ENCODE measurements at regions not wholly inside any gene's neighbourhood (a gene's known extent, or its start where the extent isn't known, plus 50 kb on each side); places are given as distances from the start of the nearest gene placed in this dataset.

GRCh38 chr6:168213121-168213524 is 106.5 kb downstream of the DACT2 start:
- DNase-seq (ENCODE audit: extremely low spot score): no peak
- 94% methylated on average over 16 of the region's 16 CpGs for WGBS

GRCh38 chr6:168212362-168212761 is 107.2 kb downstream of the DACT2 start:
- DNase-seq (ENCODE audit: extremely low spot score): no peak
- no peak overlapping the region for H3K4me3 ChIP-seq (ENCODE audit: low read depth, low read length)
- H3K27ac ChIP-seq (ENCODE audit: low read depth): no peak overlapping the region
- H3K4me1 ChIP-seq (ENCODE audit: insufficient read depth): no peaks in the 10 kb centered on the region
- H3K36me3 ChIP-seq (ENCODE audit: insufficient read depth): no peaks in the 10 kb centered on the region
- 96% methylated on average over 22 of the region's 22 CpGs for WGBS

More at GRCh38 chr6:168213121-168213524, 106.5 kb downstream of the DACT2 start:
- Histone ChIP-seq H3K4me3 (ENCODE audit: low read depth, low read length) (no peak overlapping the region), H3K36me3 (ENCODE audit: insufficient read depth) (no peaks in the 10 kb centered on the region), H3K27ac (ENCODE audit: low read depth) (no peak overlapping the region), H3K4me1 (ENCODE audit: insufficient read depth) (no peaks in the 10 kb centered on the region)

GRCh38 chr6:168211681-168212080 is 107.9 kb downstream of the DACT2 start:
- H3K4me3 ChIP-seq (ENCODE audit: low read depth, low read length): no peak overlapping the region
- no peaks in the 10 kb centered on the region for H3K4me1 ChIP-seq (ENCODE audit: insufficient read depth)
- DNase-seq (ENCODE audit: extremely low spot score): no peak
- H3K36me3 ChIP-seq (ENCODE audit: insufficient read depth): no peaks in the 10 kb centered on the region
- H3K27ac ChIP-seq (ENCODE audit: low read depth): no peak overlapping the region
- WGBS: 89% methylated on average over 7 of the region's 7 CpGs

GRCh38 chr6:168210239-168211105 is 109.1 kb downstream of the DACT2 start:
- DNase-seq (ENCODE audit: extremely low spot score): no peak
- H3K27ac ChIP-seq (ENCODE audit: low read depth): no peak overlapping the region
- 86% methylated on average over 16 of the region's 16 CpGs for WGBS

GRCh38 chr6:168209420-168209819 is 110.2 kb downstream of the DACT2 start:
- DNase-seq (ENCODE audit: extremely low spot score): no peak
- 84% methylated on average over 10 of the region's 10 CpGs for WGBS
- no peak overlapping the region for H3K27ac ChIP-seq (ENCODE audit: low read depth)
- no peaks in the 10 kb centered on the region for H3K4me1 ChIP-seq (ENCODE audit: insufficient read depth)
- no peaks in the 10 kb centered on the region for H3K36me3 ChIP-seq (ENCODE audit: insufficient read depth)
- H3K4me3 ChIP-seq (ENCODE audit: low read depth, low read length): no peak overlapping the region

More at GRCh38 chr6:168210239-168211105, 109.1 kb downstream of the DACT2 start:
- Histone ChIP-seq H3K36me3 (ENCODE audit: insufficient read depth) (no peaks in the 10 kb centered on the region), H3K4me3 (ENCODE audit: low read depth, low read length) (no peak overlapping the region), H3K4me1 (ENCODE audit: insufficient read depth) (no peaks in the 10 kb centered on the region)

GRCh38 chr6:168208854-168209253 is 110.7 kb downstream of the DACT2 start:
- no peaks in the 10 kb centered on the region for H3K36me3 ChIP-seq (ENCODE audit: insufficient read depth)
- no peak for DNase-seq (ENCODE audit: extremely low spot score)
- 85% methylated on average over 10 of the region's 10 CpGs for WGBS
- no peaks in the 10 kb centered on the region for H3K4me1 ChIP-seq (ENCODE audit: insufficient read depth)
- H3K4me3 ChIP-seq (ENCODE audit: low read depth, low read length): no peak overlapping the region
- no peak overlapping the region for H3K27ac ChIP-seq (ENCODE audit: low read depth)

- Histone ChIP-seq H3K4me1 (ENCODE audit: insufficient read depth) (no peaks in the 10 kb centered on the region), H3K36me3 (ENCODE audit: insufficient read depth) (no peaks in the 10 kb centered on the region), H3K27ac (ENCODE audit: low read depth) (no peak overlapping the region), H3K4me3 (ENCODE audit: low read depth, low read length) (no peak overlapping the region)
- 85% methylated on average over 8 of the region's 8 CpGs for WGBS
- no peak for DNase-seq (ENCODE audit: extremely low spot score)
Measured at GRCh38 chr6:168208402-168208801, 111.2 kb downstream of the DACT2 start.

- H3K4me3 ChIP-seq (ENCODE audit: low read depth, low read length): no peak overlapping the region
- H3K36me3 ChIP-seq (ENCODE audit: insufficient read depth): no peaks in the 10 kb centered on the region
- H3K4me1 ChIP-seq (ENCODE audit: insufficient read depth): no peaks in the 10 kb centered on the region
- 93% methylated on average over 22 of the region's 22 CpGs for WGBS
- DNase-seq (ENCODE audit: extremely low spot score): no peak
- no peak overlapping the region for H3K27ac ChIP-seq (ENCODE audit: low read depth)
Measured at GRCh38 chr6:168207421-168208175, 112.0 kb downstream of the DACT2 start.

GRCh38 chr6:168206661-168207274 is 112.8 kb downstream of the DACT2 start:
- WGBS: 91% methylated on average over 16 of the region's 16 CpGs
- H3K4me3 ChIP-seq (ENCODE audit: low read depth, low read length): no peak overlapping the region
- no peak for DNase-seq (ENCODE audit: extremely low spot score)
- no peaks in the 10 kb centered on the region for H3K4me1 ChIP-seq (ENCODE audit: insufficient read depth)
- no peak overlapping the region for H3K27ac ChIP-seq (ENCODE audit: low read depth)
- H3K36me3 ChIP-seq (ENCODE audit: insufficient read depth): no peaks in the 10 kb centered on the region

GRCh38 chr6:168206186-168206585 is 113.4 kb downstream of the DACT2 start:
- H3K36me3 ChIP-seq (ENCODE audit: insufficient read depth): no peaks in the 10 kb centered on the region
- H3K27ac ChIP-seq (ENCODE audit: low read depth): no peak overlapping the region
- 92% methylated on average over 8 of the region's 8 CpGs for WGBS
- DNase-seq (ENCODE audit: extremely low spot score): no peak
- H3K4me1 ChIP-seq (ENCODE audit: insufficient read depth): no peaks in the 10 kb centered on the region
- H3K4me3 ChIP-seq (ENCODE audit: low read depth, low read length): no peak overlapping the region

- H3K36me3 ChIP-seq (ENCODE audit: insufficient read depth): no peaks in the 10 kb centered on the region
- H3K4me1 ChIP-seq (ENCODE audit: insufficient read depth): no peaks in the 10 kb centered on the region
- H3K4me3 ChIP-seq (ENCODE audit: low read depth, low read length): no peak overlapping the region
- WGBS: 92% methylated on average over 5 of the region's 5 CpGs
- DNase-seq (ENCODE audit: extremely low spot score): no peak
- no peak overlapping the region for H3K27ac ChIP-seq (ENCODE audit: low read depth)
Measured at GRCh38 chr6:168201799-168202198, 117.8 kb downstream of the DACT2 start.

GRCh38 chr6:168201383-168201782 is 118.2 kb downstream of the DACT2 start:
- no peak overlapping the region for H3K4me3 ChIP-seq (ENCODE audit: low read depth, low read length)
- DNase-seq (ENCODE audit: extremely low spot score): no peak
- no peaks in the 10 kb centered on the region for H3K36me3 ChIP-seq (ENCODE audit: insufficient read depth)
- WGBS: 65% methylated on average over 7 of the region's 7 CpGs
- no peaks in the 10 kb centered on the region for H3K4me1 ChIP-seq (ENCODE audit: insufficient read depth)
- no peak overlapping the region for H3K27ac ChIP-seq (ENCODE audit: low read depth)

GRCh38 chr6:168200571-168201134 is 118.9 kb downstream of the DACT2 start:
- Histone ChIP-seq H3K4me3 (ENCODE audit: low read depth, low read length) (no peak overlapping the region), H3K27ac (ENCODE audit: low read depth) (no peak overlapping the region), H3K4me1 (ENCODE audit: insufficient read depth) (no peaks in the 10 kb centered on the region), H3K36me3 (ENCODE audit: insufficient read depth) (no peaks in the 10 kb centered on the region)
- DNase-seq (ENCODE audit: extremely low spot score): no peak
- WGBS: 91% methylated on average over 8 of the region's 8 CpGs
